ENCODE measurements at regions not wholly inside any gene's neighbourhood (a gene's known extent, or its start where the extent isn't known, plus 50 kb on each side); places are given as distances from the start of the nearest gene placed in this dataset.

DNA sequence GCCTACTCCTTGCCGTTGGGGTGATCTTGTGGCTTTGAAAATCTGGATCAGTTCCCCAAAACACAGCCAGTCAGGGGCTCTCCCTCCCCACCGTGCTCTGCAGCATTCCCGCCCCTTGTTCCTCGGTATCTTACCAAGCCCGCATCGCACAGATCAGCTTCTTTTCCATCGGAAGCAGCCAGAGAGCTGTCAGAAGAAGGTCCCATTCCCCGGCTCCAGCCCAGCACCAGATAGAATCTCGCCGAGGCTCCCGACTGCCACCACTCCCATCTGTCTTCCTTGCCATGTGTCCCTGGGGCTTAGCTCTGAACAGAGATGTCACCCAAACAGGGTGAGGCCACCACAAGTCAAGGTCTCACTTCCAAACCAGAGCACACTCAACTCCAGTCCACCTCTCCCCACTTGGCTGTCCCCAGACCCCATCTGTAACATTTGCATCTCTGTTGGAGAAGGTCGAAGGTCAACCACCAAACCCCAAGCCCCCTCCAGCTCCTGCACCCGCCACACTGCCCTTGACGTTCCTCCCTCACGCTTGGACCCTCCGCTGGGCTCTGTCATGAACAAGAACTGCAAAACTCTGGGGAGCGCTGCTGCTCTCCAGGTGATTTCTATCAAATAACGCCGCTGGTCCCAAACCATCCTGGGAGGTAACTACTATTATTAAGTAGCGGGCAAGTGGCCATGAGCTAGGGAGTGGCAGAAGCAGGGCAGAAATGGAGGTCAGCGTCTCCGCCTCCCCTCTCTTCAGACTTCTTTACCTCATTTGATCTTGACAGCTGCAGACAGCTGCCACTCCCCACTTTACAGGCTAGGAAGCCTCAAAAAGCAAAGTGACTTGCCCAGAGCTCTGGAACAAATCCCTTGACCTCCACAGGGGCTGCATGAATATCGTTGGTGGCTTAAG is 70.0 kb upstream of the TAF1B start:
- no peak for DNase-seq (ENCODE audit: low spot score)
- Mint-ChIP-seq H3K27ac (no peak overlapping the region), H3K4me1 (peaks cover 31% of the 10 kb centered on the region), H3K4me3 (no peak overlapping the region), H3K9me3 (no peaks in the 10 kb centered on the region; the same call in 1 of the 2 replicates), H3K27me3 (ENCODE audit: low read depth) (no peaks in the 10 kb centered on the region; the same call in 1 of the 2 replicates), H3K36me3 (no peaks in the 10 kb centered on the region)
- no peak for ATAC-seq
- TF ChIP-seq ZNF232 (CRISPR knock-in tag; IDR thresholded peaks at IDR 0.05) (no peak), IRF2 (CRISPR knock-in tag; IDR thresholded peaks at IDR 0.05; ENCODE audit: borderline replicate concordance, low read depth) (no peak), ZNF671 (CRISPR knock-in tag; IDR thresholded peaks at IDR 0.05) (no peak), OVOL2 (CRISPR knock-in tag; IDR thresholded peaks at IDR 0.05; ENCODE audit: borderline replicate concordance) (no peak), ATF6 (CRISPR knock-in tag; IDR thresholded peaks at IDR 0.05) (no peak), TEAD4 (CRISPR knock-in tag; IDR thresholded peaks at IDR 0.05) (no peak), PRRX2 (CRISPR knock-in tag; IDR thresholded peaks at IDR 0.05) (no peak), ZNF317 (CRISPR knock-in tag; IDR thresholded peaks at IDR 0.05; ENCODE audit: borderline replicate concordance, low read depth) (no peak), GTF2I (CRISPR knock-in tag; conservative IDR thresholded peaks at IDR 0.05) (no peak), NR2C2 (CRISPR knock-in tag; IDR thresholded peaks at IDR 0.05) (no peak), FOXP1 (CRISPR knock-in tag; IDR thresholded peaks at IDR 0.05; ENCODE audit: borderline replicate concordance) (no peak), CREB1 (CRISPR knock-in tag; IDR thresholded peaks at IDR 0.05) (no peak), JUN (CRISPR knock-in tag; IDR thresholded peaks at IDR 0.05) (no peak), SP1 (CRISPR knock-in tag; conservative IDR thresholded peaks at IDR 0.05) (no peak), KAT7 (CRISPR knock-in tag; IDR thresholded peaks at IDR 0.05; ENCODE audit: borderline replicate concordance) (no peak), FOXK1 (CRISPR knock-in tag; IDR thresholded peaks at IDR 0.05) (no peak)
- TF ChIP-seq, protein P1, sequence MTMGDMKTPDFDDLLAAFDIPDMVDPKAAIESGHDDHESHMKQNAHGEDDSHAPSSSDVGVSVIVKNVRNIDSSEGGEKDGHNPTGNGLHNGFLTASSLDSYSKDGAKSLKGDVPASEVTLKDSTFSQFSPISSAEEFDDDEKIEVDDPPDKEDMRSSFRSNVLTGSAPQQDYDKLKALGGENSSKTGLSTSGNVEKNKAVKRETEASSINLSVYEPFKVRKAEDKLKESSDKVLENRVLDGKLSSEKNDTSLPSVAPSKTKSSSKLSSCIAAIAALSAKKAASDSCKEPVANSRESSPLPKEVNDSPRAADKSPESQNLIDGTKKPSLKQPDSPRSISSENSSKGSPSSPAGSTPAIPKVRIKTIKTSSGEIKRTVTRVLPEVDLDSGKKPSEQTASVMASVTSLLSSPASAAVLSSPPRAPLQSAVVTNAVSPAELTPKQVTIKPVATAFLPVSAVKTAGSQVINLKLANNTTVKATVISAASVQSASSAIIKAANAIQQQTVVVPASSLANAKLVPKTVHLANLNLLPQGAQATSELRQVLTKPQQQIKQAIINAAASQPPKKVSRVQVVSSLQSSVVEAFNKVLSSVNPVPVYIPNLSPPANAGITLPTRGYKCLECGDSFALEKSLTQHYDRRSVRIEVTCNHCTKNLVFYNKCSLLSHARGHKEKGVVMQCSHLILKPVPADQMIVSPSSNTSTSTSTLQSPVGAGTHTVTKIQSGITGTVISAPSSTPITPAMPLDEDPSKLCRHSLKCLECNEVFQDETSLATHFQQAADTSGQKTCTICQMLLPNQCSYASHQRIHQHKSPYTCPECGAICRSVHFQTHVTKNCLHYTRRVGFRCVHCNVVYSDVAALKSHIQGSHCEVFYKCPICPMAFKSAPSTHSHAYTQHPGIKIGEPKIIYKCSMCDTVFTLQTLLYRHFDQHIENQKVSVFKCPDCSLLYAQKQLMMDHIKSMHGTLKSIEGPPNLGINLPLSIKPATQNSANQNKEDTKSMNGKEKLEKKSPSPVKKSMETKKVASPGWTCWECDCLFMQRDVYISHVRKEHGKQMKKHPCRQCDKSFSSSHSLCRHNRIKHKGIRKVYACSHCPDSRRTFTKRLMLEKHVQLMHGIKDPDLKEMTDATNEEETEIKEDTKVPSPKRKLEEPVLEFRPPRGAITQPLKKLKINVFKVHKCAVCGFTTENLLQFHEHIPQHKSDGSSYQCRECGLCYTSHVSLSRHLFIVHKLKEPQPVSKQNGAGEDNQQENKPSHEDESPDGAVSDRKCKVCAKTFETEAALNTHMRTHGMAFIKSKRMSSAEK (CRISPR knock-in tag; IDR thresholded peaks at IDR 0.05; ENCODE audit: borderline replicate concordance): no peak
- TF ChIP-seq, protein P2, sequence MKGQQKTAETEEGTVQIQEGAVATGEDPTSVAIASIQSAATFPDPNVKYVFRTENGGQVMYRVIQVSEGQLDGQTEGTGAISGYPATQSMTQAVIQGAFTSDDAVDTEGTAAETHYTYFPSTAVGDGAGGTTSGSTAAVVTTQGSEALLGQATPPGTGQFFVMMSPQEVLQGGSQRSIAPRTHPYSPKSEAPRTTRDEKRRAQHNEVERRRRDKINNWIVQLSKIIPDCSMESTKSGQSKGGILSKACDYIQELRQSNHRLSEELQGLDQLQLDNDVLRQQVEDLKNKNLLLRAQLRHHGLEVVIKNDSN (CRISPR knock-in tag; IDR thresholded peaks at IDR 0.05): no peak
- TF ChIP-seq, protein P3, sequence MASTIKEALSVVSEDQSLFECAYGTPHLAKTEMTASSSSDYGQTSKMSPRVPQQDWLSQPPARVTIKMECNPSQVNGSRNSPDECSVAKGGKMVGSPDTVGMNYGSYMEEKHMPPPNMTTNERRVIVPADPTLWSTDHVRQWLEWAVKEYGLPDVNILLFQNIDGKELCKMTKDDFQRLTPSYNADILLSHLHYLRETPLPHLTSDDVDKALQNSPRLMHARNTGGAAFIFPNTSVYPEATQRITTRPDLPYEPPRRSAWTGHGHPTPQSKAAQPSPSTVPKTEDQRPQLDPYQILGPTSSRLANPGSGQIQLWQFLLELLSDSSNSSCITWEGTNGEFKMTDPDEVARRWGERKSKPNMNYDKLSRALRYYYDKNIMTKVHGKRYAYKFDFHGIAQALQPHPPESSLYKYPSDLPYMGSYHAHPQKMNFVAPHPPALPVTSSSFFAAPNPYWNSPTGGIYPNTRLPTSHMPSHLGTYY (CRISPR knock-in tag; IDR thresholded peaks at IDR 0.05): no peak
- TF ChIP-seq, protein P4, sequence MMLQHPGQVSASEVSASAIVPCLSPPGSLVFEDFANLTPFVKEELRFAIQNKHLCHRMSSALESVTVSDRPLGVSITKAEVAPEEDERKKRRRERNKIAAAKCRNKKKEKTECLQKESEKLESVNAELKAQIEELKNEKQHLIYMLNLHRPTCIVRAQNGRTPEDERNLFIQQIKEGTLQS (CRISPR knock-in tag; conservative IDR thresholded peaks at IDR 0.05): no peak
- ChIA-PET POLR2A (no interaction called here), CTCF (interaction anchor here (1.4 to 8.8 kb wide), 3 partner anchors 15 to 324 kb away, joined by 3 to 130 read pairs (median 3); no protein-coding TSS in a partner anchor)

Measured in WTC11 (cell line).